Liver (tissue), 2 donors: ENCODE measurements at regions not wholly inside any gene's neighbourhood (a gene's known extent, or its start where the extent isn't known, plus 50 kb on each side); places are given as distances from the start of the nearest gene placed in this dataset.

ENCODE experiments used
- ATF3 ChIP-seq: IDR thresholded peaks from 2 replicates; pipeline ENCODE4 v1.6.1; 2016; ENCODE audit warnings: antibody characterized with exemption
- REST ChIP-seq: IDR thresholded peaks from 2 replicates; pipeline ENCODE4 v1.6.1; 2016; ENCODE audit warnings: antibody characterized with exemption, mild to moderate bottlenecking
- donor health status: healthy.

GRCh38 chr18:51385270-51385669 lies 187.8 kb upstream of the MEX3C start:
- TF ChIP-seq REST = no peak
- no peak for TF ChIP-seq ATF3
